ENCODE measurements at regions not wholly inside any gene's neighbourhood (a gene's known extent, or its start where the extent isn't known, plus 50 kb on each side); places are given as distances from the start of the nearest gene placed in this dataset.

DNA sequence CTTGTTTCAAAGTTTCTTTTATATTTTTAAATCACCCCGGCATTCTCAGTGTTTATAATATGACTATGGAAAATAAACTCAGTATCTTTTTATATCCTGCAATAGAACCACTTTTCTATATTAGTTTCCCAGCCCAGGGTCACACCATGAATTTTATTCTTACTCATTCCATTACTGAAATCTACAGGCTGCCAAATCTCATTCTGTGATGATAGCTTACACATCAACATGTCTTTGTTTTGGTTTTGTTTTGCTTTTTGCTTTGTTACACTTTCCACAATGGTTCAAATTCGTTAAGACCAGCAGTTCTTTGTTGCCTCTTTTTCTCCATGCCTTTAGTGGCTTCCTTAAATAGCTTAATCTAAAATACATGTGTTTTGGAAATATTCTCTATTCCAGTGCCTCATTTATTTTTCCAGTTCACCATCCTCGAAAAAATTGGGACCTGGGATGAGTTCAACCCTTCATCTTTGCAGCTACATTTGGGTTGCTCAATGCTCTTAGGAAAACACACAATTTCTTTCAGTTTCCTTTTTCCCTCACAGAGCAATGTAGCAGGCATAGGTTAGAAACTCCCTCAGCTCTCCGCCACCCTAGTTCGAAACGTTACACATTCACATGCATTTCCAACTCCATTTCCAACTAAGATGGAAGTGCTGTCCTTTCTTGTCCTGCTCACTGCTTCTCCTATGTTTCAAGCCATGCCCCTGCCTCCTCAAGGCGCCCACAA is 1146.3 kb downstream of the MAT2B start:
- H3K36me3 ChIP-seq (ENCODE audit: control insufficient read depth, insufficient read depth, low read length): no peaks in the 10 kb centered on the region
- no peak overlapping the region for H3K9ac ChIP-seq (ENCODE audit: low read length)
- H3K4me1 ChIP-seq (ENCODE audit: control insufficient read depth, insufficient read depth, low read length): no peaks in the 10 kb centered on the region
- no peaks in the 10 kb centered on the region for H3K27me3 ChIP-seq (ENCODE audit: control insufficient read depth, insufficient read depth, low read length)
- no peak overlapping the region for H3K27ac ChIP-seq (ENCODE audit: low read depth, low read length)
- no peak overlapping the region for H3K4me3 ChIP-seq (ENCODE audit: low read length)

DNA sequence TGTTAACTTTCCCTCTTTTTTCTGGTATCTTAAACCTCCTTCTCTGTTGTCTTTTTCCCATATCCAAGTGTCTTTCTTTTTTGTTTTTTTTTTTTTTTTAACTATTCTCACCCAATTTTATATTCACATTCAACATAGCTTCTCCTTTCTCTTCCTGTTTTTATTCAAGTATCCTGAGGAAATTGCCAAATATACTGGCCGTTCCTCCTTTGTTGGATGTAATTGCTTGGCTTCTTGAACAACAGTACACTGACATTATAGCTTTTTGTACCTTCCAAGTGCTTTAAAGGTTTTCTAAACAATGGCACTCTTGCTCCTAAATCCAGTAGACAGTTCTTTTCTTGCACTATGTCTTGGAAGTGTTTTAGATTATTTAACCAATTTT is 1146.8 kb downstream of the MAT2B start:
- H3K4me3 ChIP-seq (ENCODE audit: low read length): no peak overlapping the region
- H3K27ac ChIP-seq (ENCODE audit: low read depth, low read length): no peak overlapping the region
- no peak overlapping the region for H3K9ac ChIP-seq (ENCODE audit: low read length)
- no peaks in the 10 kb centered on the region for H3K36me3 ChIP-seq (ENCODE audit: control insufficient read depth, insufficient read depth, low read length)
- H3K27me3 ChIP-seq (ENCODE audit: control insufficient read depth, insufficient read depth, low read length): no peaks in the 10 kb centered on the region
- no peaks in the 10 kb centered on the region for H3K4me1 ChIP-seq (ENCODE audit: control insufficient read depth, insufficient read depth, low read length)

DNA sequence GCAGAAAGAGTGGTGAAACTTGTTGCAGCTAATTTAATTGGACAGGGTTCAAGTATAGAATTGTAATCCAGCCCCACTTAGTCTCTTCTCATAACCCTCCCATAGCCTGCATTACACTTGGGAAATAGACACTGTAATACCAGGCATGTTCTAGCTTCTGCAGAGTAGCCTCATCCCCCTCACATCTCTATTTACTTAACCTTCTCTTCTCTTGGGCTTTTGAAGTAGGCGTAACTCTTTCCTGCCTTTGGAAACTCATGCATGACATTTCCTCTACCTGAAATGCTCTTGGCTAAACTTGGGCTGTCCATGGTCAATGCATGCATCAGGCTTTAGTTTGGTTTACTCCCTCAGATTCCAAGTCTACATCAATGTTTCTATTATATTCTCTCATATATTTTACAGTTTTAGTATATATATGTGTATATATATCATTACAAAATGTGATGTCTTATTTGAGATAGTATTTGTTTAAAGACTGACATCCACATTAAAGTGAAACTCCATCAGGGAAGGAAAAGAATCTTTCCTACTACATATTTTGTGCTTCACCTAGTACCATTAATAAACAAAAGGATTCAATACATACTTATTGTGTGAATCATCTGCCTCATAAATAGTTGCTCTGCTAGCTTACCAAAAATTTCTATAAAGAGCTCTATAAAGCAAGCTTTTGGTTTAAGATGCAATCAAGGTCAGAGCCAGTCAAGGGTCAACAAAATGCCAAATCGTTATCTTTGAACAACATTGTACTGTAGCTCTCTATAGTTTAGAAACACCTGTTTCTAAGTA is 1158.0 kb downstream of the MAT2B start:
- no peaks in the 10 kb centered on the region for H3K27me3 ChIP-seq (ENCODE audit: control insufficient read depth, insufficient read depth, low read length)
- H3K4me1 ChIP-seq (ENCODE audit: control insufficient read depth, insufficient read depth, low read length): no peaks in the 10 kb centered on the region
- no peaks in the 10 kb centered on the region for H3K36me3 ChIP-seq (ENCODE audit: control insufficient read depth, insufficient read depth, low read length)
- no peak overlapping the region for H3K4me3 ChIP-seq (ENCODE audit: low read length)
- no peak overlapping the region for H3K9ac ChIP-seq (ENCODE audit: low read length)
- no peak overlapping the region for H3K27ac ChIP-seq (ENCODE audit: low read depth, low read length)

DNA sequence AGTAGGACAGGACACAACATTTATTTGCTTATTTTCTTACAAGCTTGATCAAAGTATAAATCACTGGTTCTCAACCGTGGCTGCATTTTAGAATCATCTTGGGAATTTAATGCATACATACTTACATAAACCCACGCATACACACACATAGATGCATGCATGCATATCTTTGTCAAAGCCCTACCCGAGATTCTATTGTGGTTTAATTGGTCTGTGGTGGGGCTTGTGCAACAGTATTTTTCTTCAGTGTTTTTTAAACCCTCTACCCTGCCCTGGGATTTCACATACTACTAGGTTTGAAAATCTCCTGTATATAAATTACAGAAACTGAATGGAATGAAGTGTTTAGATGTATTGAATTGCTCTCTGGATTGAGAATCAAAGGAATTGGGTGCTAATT is 1166.2 kb downstream of the MAT2B start:
- no peak overlapping the region for H3K4me3 ChIP-seq (ENCODE audit: low read length)

DNA sequence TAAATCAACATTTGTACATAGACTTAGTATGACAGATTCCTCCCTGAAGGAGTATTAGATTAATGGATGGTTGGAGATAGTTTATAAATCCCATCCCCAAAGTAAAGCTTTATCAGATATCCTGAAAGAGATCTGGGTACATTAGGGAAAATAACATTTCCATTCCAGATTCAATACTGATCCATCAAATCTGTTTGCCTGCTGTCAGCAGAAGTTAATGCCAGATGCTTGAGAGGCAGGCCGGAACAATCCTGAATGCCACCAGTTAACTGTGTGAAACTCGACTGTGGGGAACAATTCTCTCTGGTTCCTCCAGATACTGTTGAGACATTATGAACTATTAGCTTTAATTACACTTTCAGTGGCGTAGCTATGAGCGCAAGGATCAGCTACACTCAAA is 1166.8 kb downstream of the MAT2B start:
- Histone ChIP-seq H3K27ac (ENCODE audit: low read depth, low read length) (no peak overlapping the region), H3K9ac (ENCODE audit: low read length) (no peak overlapping the region), H3K4me1 (ENCODE audit: control insufficient read depth, insufficient read depth, low read length) (no peaks in the 10 kb centered on the region), H3K27me3 (ENCODE audit: control insufficient read depth, insufficient read depth, low read length) (no peaks in the 10 kb centered on the region), H3K4me3 (ENCODE audit: low read length) (no peak overlapping the region), H3K36me3 (ENCODE audit: control insufficient read depth, insufficient read depth, low read length) (no peaks in the 10 kb centered on the region)

More for the DNA sequence above, 1166.2 kb downstream of the MAT2B start:
- H3K4me1 ChIP-seq (ENCODE audit: control insufficient read depth, insufficient read depth, low read length): no peaks in the 10 kb centered on the region
- no peak overlapping the region for H3K9ac ChIP-seq (ENCODE audit: low read length)
- H3K36me3 ChIP-seq (ENCODE audit: control insufficient read depth, insufficient read depth, low read length): no peaks in the 10 kb centered on the region
- H3K27me3 ChIP-seq (ENCODE audit: control insufficient read depth, insufficient read depth, low read length): no peaks in the 10 kb centered on the region
- no peak overlapping the region for H3K27ac ChIP-seq (ENCODE audit: low read depth, low read length)

DNA sequence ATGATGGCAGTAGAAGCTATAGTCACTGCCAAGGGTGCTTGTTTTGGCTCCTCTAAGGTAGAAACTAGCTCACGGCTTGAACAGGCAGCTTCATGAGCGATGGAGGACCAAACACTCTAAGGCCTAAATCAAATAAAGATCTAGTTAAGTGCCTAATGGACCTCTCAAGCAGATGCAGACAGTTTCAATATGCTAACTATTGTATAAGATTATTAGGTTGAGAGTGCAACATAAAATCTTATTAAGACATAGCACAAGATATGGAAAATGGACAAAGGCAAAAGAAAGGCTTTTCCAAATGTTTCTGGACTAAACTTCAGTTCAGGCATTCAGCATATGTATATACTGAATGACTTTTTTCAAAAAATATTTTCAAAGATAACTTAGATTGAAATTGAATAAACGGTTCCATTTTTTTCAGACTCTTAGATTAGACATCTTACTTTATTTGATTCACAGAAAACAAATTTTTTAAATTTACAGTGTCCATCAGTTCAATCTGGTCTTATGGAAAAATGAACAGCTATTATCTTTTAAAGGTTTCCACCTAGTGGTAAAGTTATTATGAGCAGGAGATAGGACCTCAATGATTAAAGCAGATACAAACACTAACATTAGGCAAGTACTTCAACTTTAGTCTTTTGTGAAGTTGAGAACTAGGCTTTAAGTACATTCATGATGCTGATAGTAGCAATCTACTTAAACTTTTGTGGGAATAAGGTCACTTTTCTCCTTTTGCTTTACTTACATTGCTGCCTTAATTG is 1167.7 kb downstream of the MAT2B start:
- Histone ChIP-seq H3K27me3 (ENCODE audit: control insufficient read depth, insufficient read depth, low read length) (no peaks in the 10 kb centered on the region), H3K36me3 (ENCODE audit: control insufficient read depth, insufficient read depth, low read length) (no peaks in the 10 kb centered on the region), H3K27ac (ENCODE audit: low read depth, low read length) (no peak overlapping the region), H3K4me3 (ENCODE audit: low read length) (no peak overlapping the region), H3K9ac (ENCODE audit: low read length) (no peak overlapping the region), H3K4me1 (ENCODE audit: control insufficient read depth, insufficient read depth, low read length) (no peaks in the 10 kb centered on the region)

DNA sequence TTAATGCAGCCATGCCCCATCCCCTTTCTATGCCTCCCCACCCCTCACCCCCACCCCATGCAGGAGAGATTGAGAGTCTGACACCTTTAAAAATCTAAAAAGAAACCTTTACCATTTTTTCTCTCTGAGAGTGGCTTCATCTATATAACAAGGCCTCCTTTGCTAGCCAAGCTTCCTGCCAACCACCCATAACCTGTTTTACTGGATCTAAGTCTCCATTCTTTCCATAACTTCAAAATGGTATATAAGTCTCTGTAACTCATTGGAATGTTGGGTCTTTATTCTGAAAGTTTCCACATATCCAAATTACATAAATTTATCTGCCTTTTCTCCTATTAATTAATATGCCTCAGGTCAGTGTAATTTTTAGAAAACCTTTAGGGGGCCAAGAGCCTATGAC is 1174.0 kb downstream of the MAT2B start:
- Histone ChIP-seq H3K4me1 (ENCODE audit: control insufficient read depth, insufficient read depth, low read length) (no peaks in the 10 kb centered on the region), H3K4me3 (ENCODE audit: low read length) (no peak overlapping the region), H3K27me3 (ENCODE audit: control insufficient read depth, insufficient read depth, low read length) (no peaks in the 10 kb centered on the region), H3K36me3 (ENCODE audit: control insufficient read depth, insufficient read depth, low read length) (no peaks in the 10 kb centered on the region), H3K9ac (ENCODE audit: low read length) (no peak overlapping the region), H3K27ac (ENCODE audit: low read depth, low read length) (no peak overlapping the region)

DNA sequence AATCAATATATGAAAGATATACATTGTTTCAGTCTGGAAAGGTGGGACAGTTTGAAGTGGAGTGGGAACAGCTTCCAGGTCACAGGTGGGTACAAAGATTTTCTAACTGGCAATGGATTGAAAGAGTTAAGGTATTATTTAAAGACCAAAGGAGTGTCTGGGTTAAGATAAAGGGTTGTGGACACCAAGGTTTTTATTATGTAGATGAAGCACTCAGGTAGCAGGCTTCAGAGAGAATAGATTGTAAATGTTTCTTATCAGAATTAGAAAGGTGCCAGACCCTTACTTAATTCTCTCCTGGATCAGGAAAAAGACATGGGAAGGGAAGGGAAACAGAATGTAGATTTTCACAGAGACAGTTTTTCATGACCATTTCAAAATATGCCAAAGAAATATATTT is 1174.8 kb downstream of the MAT2B start:
- no peak overlapping the region for H3K9ac ChIP-seq (ENCODE audit: low read length)
- no peaks in the 10 kb centered on the region for H3K27me3 ChIP-seq (ENCODE audit: control insufficient read depth, insufficient read depth, low read length)
- H3K36me3 ChIP-seq (ENCODE audit: control insufficient read depth, insufficient read depth, low read length): no peaks in the 10 kb centered on the region
- no peak overlapping the region for H3K4me3 ChIP-seq (ENCODE audit: low read length)
- no peak overlapping the region for H3K27ac ChIP-seq (ENCODE audit: low read depth, low read length)
- H3K4me1 ChIP-seq (ENCODE audit: control insufficient read depth, insufficient read depth, low read length): no peaks in the 10 kb centered on the region

DNA sequence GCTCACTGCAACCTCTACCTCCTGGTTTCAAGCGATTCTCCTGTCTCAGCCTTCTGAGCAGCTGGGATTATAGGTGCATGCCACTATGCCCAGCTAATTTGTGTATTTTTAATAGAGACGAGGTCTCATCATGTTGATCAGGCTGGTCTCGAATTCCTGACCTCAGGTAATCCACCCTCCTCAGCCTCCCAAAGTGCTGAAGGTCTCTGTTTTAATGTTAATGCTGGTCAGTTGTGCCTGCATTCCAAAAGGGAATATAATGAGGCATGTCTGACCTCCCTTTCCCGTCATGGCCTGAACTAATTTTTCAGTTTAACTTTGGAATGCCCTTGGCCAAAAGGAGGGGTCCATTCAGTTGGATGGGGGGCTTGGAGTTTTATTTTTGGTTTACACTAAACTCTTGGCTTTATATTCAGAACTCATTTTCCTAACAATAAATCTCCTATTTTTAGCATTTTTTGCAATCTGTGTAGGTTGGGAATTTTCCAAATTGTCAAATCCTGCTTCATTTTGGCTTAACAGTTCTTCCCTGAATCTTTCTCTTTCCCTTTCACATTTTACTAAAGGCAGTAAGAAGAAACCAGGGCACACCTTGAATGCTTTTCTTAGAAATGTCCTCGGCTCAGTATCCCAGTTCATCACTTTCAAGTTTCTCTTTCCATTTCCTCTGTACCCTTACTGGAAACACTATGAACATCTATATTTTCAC is 1175.5 kb downstream of the MAT2B start:
- H3K36me3 ChIP-seq (ENCODE audit: control insufficient read depth, insufficient read depth, low read length): no peaks in the 10 kb centered on the region
- no peak overlapping the region for H3K27ac ChIP-seq (ENCODE audit: low read depth, low read length)
- no peak overlapping the region for H3K9ac ChIP-seq (ENCODE audit: low read length)

DNA sequence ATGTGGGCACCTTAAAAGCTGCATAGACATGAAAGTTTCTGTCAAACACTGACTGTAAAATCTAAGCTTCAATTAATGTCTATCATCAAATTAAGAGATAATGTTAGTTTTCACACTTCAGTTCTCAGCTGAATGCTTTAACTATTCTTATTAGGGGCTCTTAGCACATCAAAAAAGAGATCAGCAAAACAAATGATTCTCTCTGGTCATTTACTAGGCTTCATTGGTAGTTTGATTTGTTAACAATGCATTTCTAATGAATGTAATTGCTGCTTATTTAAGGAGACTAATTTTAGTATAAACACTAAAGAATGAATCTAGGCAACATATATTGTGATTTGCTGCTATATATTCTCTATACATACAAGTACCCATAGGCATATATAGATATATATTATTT is 1182.0 kb downstream of the MAT2B start:
- Histone ChIP-seq H3K4me3 (ENCODE audit: low read length) (no peak overlapping the region), H3K4me1 (ENCODE audit: control insufficient read depth, insufficient read depth, low read length) (no peaks in the 10 kb centered on the region), H3K9ac (ENCODE audit: low read length) (no peak overlapping the region), H3K27ac (ENCODE audit: low read depth, low read length) (no peak overlapping the region), H3K36me3 (ENCODE audit: control insufficient read depth, insufficient read depth, low read length) (no peaks in the 10 kb centered on the region), H3K27me3 (ENCODE audit: control insufficient read depth, insufficient read depth, low read length) (no peaks in the 10 kb centered on the region)

More for the DNA sequence above, 1175.5 kb downstream of the MAT2B start:
- H3K27me3 ChIP-seq (ENCODE audit: control insufficient read depth, insufficient read depth, low read length): no peaks in the 10 kb centered on the region
- no peaks in the 10 kb centered on the region for H3K4me1 ChIP-seq (ENCODE audit: control insufficient read depth, insufficient read depth, low read length)
- no peak overlapping the region for H3K4me3 ChIP-seq (ENCODE audit: low read length)

DNA sequence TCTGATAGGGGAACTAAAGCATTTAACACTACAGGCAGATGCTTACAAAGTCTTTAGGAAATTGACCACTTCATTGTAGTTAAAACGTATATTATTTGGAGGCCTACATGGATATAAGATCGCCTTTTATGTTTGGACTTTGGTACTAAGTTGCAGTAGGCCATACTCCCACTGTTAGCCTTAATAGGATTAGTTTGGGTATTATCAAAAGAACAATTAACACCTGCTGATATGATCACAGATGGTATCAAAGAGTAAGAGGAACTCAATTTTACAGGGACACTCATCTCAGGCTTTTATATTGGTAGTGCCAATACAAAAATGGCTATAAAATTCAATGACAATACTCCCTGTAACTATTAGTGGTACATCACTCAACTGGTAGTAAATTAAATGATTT is 1183.0 kb downstream of the MAT2B start:
- Histone ChIP-seq H3K9ac (ENCODE audit: low read length) (no peak overlapping the region), H3K27ac (ENCODE audit: low read depth, low read length) (no peak overlapping the region), H3K4me1 (ENCODE audit: control insufficient read depth, insufficient read depth, low read length) (no peaks in the 10 kb centered on the region), H3K36me3 (ENCODE audit: control insufficient read depth, insufficient read depth, low read length) (no peaks in the 10 kb centered on the region), H3K27me3 (ENCODE audit: control insufficient read depth, insufficient read depth, low read length) (no peaks in the 10 kb centered on the region), H3K4me3 (ENCODE audit: low read length) (no peak overlapping the region)

DNA sequence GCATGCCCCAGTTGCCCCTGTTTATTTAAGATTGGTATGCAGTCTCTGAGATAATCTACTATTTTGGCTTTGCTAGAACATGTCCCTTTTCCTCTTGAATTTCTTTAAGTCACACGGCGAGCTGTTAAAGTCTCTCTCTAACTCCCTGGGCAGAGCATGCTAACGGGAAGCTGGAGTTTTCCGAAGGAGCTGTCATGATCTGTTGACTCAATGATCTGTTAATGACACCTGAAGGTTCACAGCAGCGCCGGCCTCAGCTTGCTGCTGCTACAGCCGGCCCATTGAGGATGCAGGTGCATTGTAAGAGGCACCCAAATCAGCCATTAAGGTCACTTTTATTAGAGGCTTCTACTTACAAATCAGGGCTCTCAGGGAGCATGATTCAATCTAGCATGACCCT is 1203.4 kb downstream of the MAT2B start:
- no peaks in the 10 kb centered on the region for H3K27me3 ChIP-seq (ENCODE audit: control insufficient read depth, insufficient read depth, low read length)
- no peak overlapping the region for H3K9ac ChIP-seq (ENCODE audit: low read length)
- H3K36me3 ChIP-seq (ENCODE audit: control insufficient read depth, insufficient read depth, low read length): no peaks in the 10 kb centered on the region
- no peaks in the 10 kb centered on the region for H3K4me1 ChIP-seq (ENCODE audit: control insufficient read depth, insufficient read depth, low read length)
- H3K27ac ChIP-seq (ENCODE audit: low read depth, low read length): no peak overlapping the region
- H3K4me3 ChIP-seq (ENCODE audit: low read length): no peak overlapping the region

All from rectal smooth muscle tissue (tissue), 1 donor.